ENCODE measurements at regions not wholly inside any gene's neighbourhood (a gene's known extent, or its start where the extent isn't known, plus 50 kb on each side); places are given as distances from the start of the nearest gene placed in this dataset.

DNA sequence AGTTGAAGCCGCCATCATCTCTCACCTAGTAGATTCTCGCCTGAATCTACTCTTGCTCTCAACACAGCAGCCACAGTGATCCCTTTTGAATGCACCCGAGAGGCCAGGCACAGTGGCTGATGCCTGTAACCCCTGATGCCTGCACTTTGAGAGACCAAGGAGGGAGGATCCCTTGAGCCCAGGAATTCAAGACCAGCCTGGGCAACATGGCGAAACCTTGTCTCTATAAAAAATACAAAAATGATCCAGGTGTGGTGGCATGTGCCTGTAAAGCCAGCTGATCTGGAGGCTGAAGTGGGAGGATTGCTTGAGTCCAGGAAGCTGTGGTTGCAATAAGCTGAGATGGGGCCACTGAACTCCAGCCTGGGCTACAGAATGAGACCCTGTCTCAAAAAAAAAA lies 60.3 kb upstream of the EML4 start:
- Histone ChIP-seq H3K9me3 (ENCODE audit: control insufficient read depth in 1 of 2, low read length in 2 of 2) (no peaks in the 10 kb centered on the region), H3K9ac (ENCODE audit: low read depth in 1 of 2, low read length in 2 of 2) (no peak overlapping the region), H3K36me3 (ENCODE audit: control insufficient read depth in 1 of 2, insufficient read depth in 2 of 2, low read length in 2 of 2) (no peaks in the 10 kb centered on the region), H3K27me3 (ENCODE audit: control insufficient read depth in 1 of 2, insufficient read depth in 2 of 2, low read length in 2 of 2) (no peaks in the 10 kb centered on the region), H3K4me3 (ENCODE audit: low read depth in 1 of 2, low read length in 2 of 2) (no peak overlapping the region), H3K27ac (ENCODE audit: low read depth, low read length) (no peak overlapping the region), H3K4me1 (ENCODE audit: control insufficient read depth in 1 of 2, insufficient read depth in 2 of 2, low read length in 2 of 2) (peaks cover 22 to 37% of the 10 kb centered on the region in 2 donors)

DNA sequence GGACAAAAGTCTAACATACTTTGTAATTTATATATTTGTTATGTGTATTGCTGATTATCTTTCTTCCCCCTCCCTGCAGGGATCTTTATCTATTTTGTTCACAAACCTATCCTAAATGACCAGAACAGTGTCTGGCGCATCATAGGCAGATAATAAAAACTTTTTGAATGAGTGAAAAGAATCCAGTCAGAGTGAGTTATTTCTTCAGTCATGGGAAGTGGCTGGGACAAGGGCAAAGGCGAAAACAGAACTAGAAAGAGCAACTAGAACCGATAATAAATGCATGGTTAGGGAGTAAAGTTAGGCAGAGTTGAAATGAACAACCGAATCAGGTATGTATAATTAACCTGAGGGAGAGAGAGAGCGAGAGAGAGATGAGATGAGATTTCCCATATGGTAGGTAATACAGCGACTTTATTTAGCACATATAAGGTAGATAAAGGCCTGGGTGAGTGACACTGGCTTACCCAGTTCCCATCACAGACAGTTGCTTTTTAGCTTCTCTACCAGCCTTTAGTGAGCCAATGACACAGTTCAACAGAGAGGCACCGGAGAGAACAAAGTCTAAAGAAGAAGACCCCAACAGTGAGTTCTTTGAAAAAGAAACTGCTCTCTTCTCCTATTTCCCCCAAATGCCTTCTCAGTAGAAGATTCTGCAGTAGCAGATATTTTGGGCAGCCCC lies 59.1 kb upstream of the EML4 start:
- Histone ChIP-seq H3K27ac (ENCODE audit: low read depth, low read length) (no peak overlapping the region), H3K4me3 (ENCODE audit: low read depth in 1 of 2, low read length in 2 of 2) (no peak overlapping the region), H3K27me3 (ENCODE audit: control insufficient read depth in 1 of 2, insufficient read depth in 2 of 2, low read length in 2 of 2) (no peaks in the 10 kb centered on the region), H3K36me3 (ENCODE audit: control insufficient read depth in 1 of 2, insufficient read depth in 2 of 2, low read length in 2 of 2) (no peaks in the 10 kb centered on the region), H3K4me1 (ENCODE audit: control insufficient read depth in 1 of 2, insufficient read depth in 2 of 2, low read length in 2 of 2) (peaks cover 9 to 26% of the 10 kb centered on the region in 2 donors), H3K9me3 (ENCODE audit: control insufficient read depth in 1 of 2, low read length in 2 of 2) (no peaks in the 10 kb centered on the region), H3K9ac (ENCODE audit: low read depth in 1 of 2, low read length in 2 of 2) (no peak overlapping the region)

DNA sequence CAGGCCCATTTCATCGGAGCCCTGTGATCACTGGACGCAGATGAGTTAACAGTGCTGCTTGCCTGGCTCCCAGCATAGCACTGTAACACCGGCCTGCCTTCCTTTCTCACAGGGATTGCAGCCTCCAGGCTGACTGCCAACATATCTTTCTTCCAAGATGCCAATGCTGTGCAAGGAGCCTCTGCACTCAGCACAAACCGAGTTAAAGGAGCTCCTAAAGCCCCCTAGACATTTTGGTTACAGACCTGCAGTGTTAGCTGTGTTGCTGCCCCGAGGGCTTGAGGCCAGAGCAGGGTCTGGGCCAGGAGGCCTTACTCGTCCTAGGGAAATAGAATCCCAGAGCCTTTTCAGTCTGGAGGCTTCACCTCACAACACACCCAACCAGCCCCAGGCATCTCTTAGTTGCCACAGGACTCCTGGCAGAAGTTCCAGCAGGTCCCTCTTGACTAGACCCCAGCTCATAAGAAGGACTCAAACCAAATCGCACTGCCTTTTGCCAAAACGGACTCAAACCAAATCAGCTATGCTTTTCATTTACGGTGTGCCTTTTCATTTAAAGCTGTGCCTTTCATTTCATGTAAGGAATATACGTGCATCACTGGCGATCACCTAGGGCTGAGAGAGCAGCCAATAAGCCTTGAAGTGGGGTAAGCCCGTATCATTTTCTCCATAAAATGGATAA lies 58.4 kb upstream of the EML4 start:
- Histone ChIP-seq H3K36me3 (ENCODE audit: control insufficient read depth in 1 of 2, insufficient read depth in 2 of 2, low read length in 2 of 2) (no peaks in the 10 kb centered on the region), H3K27ac (ENCODE audit: low read depth, low read length) (no peak overlapping the region), H3K9ac (ENCODE audit: low read depth in 1 of 2, low read length in 2 of 2) (no peak overlapping the region), H3K4me1 (ENCODE audit: control insufficient read depth in 1 of 2, insufficient read depth in 2 of 2, low read length in 2 of 2) (peaks cover 5 to 19% of the 10 kb centered on the region in 2 donors), H3K4me3 (ENCODE audit: low read depth in 1 of 2, low read length in 2 of 2) (no peak overlapping the region), H3K27me3 (ENCODE audit: control insufficient read depth in 1 of 2, insufficient read depth in 2 of 2, low read length in 2 of 2) (no peaks in the 10 kb centered on the region), H3K9me3 (ENCODE audit: control insufficient read depth in 1 of 2, low read length in 2 of 2) (no peaks in the 10 kb centered on the region)

DNA sequence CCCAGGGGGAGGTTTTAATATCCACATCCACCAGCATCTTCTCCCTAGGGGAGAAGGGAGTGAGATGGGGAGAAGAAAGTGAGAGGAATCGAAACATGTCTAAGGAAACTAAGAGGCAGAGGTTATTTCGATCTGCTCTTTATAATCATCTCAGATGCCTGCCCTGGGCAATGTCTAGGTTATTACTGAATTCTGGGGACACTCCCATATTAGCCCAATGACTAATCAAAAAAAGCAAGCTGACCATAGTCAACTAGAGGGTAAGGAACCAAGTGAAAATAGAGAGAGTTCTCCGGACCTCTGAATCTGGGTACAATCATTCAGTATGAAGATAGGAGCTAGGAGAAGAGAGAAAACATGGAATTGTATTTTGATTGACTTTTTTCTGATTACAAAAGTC lies 56.7 kb upstream of the EML4 start:
- H3K9me3 ChIP-seq (ENCODE audit: control insufficient read depth in 1 of 2, low read length in 2 of 2), result no peaks in the 10 kb centered on the region
- H3K9ac ChIP-seq (ENCODE audit: low read depth in 1 of 2, low read length in 2 of 2), result no peak overlapping the region
- H3K27me3 ChIP-seq (ENCODE audit: control insufficient read depth in 1 of 2, insufficient read depth in 2 of 2, low read length in 2 of 2), result no peaks in the 10 kb centered on the region
- no peak overlapping the region for H3K4me3 ChIP-seq (ENCODE audit: low read depth in 1 of 2, low read length in 2 of 2)
- H3K36me3 ChIP-seq (ENCODE audit: control insufficient read depth in 1 of 2, insufficient read depth in 2 of 2, low read length in 2 of 2), result no peaks in the 10 kb centered on the region
- no peak overlapping the region for H3K27ac ChIP-seq (ENCODE audit: low read depth, low read length)
- peaks cover 1 to 19% of the 10 kb centered on the region in 2 donors for H3K4me1 ChIP-seq (ENCODE audit: control insufficient read depth in 1 of 2, insufficient read depth in 2 of 2, low read length in 2 of 2)

DNA sequence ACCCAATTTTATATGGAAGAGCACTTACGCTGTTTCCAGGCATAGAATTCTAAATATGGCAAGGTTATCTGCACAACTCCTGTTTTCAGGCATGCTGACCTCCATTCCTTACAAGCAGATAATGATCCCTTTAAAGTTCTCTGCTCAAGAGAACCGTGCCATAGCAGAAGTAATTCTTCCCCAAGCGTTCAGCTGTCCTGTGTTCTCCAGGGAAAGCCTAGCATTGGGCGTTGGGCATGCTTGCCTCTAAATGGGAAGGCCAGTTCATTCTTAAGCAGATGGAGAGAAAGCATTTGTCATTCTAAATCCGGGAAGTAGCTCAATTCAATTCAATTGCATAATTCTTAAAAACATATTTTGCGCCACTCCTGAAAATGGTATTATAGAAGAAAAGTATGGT lies 55.7 kb upstream of the EML4 start:
- Histone ChIP-seq H3K4me3 (ENCODE audit: low read depth in 1 of 2, low read length in 2 of 2) (no peak overlapping the region), H3K4me1 (ENCODE audit: control insufficient read depth in 1 of 2, insufficient read depth in 2 of 2, low read length in 2 of 2) (peaks cover 2 to 29% of the 10 kb centered on the region in 2 donors), H3K36me3 (ENCODE audit: control insufficient read depth in 1 of 2, insufficient read depth in 2 of 2, low read length in 2 of 2) (no peaks in the 10 kb centered on the region), H3K9me3 (ENCODE audit: control insufficient read depth in 1 of 2, low read length in 2 of 2) (no peaks in the 10 kb centered on the region), H3K27me3 (ENCODE audit: control insufficient read depth in 1 of 2, insufficient read depth in 2 of 2, low read length in 2 of 2) (no peaks in the 10 kb centered on the region), H3K27ac (ENCODE audit: low read depth, low read length) (no peak overlapping the region), H3K9ac (ENCODE audit: low read depth in 1 of 2, low read length in 2 of 2) (no peak overlapping the region)

DNA sequence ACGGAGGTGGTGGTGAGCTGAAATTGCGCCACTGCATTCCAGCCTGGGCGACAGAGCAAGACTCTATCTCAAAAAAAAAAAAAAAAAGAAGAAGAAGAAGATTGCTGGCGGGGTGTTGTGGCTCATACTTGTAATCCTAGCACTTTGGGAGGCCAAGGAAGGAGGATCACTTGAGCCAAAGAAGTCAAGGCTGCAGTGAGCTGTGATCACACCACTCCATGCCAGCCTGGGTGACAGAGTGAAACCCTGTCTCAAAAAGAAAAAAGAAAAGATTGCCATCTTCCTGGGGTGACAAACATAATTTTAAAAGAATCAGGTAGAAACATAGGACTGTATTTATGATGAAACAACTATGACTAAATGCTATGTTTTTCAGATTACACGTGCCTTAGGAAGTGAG lies 55.1 kb upstream of the EML4 start:
- H3K27ac ChIP-seq (ENCODE audit: low read depth, low read length), result no peak overlapping the region
- H3K27me3 ChIP-seq (ENCODE audit: control insufficient read depth in 1 of 2, insufficient read depth in 2 of 2, low read length in 2 of 2), result no peaks in the 10 kb centered on the region
- no peak overlapping the region for H3K4me3 ChIP-seq (ENCODE audit: low read depth in 1 of 2, low read length in 2 of 2)
- H3K36me3 ChIP-seq (ENCODE audit: control insufficient read depth in 1 of 2, insufficient read depth in 2 of 2, low read length in 2 of 2), result no peaks in the 10 kb centered on the region
- H3K9me3 ChIP-seq (ENCODE audit: control insufficient read depth in 1 of 2, low read length in 2 of 2), result no peaks in the 10 kb centered on the region
- peaks cover 2 to 33% of the 10 kb centered on the region in 2 donors for H3K4me1 ChIP-seq (ENCODE audit: control insufficient read depth in 1 of 2, insufficient read depth in 2 of 2, low read length in 2 of 2)
- no peak overlapping the region for H3K9ac ChIP-seq (ENCODE audit: low read depth in 1 of 2, low read length in 2 of 2)

DNA sequence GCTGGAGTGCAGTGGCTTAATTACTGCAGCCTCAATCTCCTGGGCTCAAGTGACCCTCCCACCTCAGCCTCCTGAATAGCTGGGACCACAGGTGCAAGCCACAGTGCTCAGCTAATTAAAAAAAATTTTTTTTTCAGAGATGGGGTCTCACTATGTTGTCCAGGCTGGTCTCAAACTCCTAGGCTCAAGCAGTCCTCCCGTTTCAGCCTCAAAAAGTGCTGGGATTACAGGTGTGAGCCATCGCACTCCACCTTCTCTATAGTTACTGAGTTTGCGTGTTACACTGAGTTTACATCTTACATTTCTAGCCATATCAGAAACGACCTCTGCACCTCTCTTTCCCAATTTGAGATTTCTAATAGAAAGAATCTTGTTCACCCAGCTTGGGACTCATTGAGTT lies 53.6 kb upstream of the EML4 start:
- Histone ChIP-seq H3K4me1 (ENCODE audit: control insufficient read depth in 1 of 2, insufficient read depth in 2 of 2, low read length in 2 of 2) (peaks cover 2 to 33% of the 10 kb centered on the region in 2 donors), H3K4me3 (ENCODE audit: low read depth in 1 of 2, low read length in 2 of 2) (no peak overlapping the region), H3K27me3 (ENCODE audit: control insufficient read depth in 1 of 2, insufficient read depth in 2 of 2, low read length in 2 of 2) (no peaks in the 10 kb centered on the region), H3K36me3 (ENCODE audit: control insufficient read depth in 1 of 2, insufficient read depth in 2 of 2, low read length in 2 of 2) (no peaks in the 10 kb centered on the region), H3K27ac (ENCODE audit: low read depth, low read length) (no peak overlapping the region), H3K9me3 (ENCODE audit: control insufficient read depth in 1 of 2, low read length in 2 of 2) (no peaks in the 10 kb centered on the region), H3K9ac (ENCODE audit: low read depth in 1 of 2, low read length in 2 of 2) (no peak overlapping the region)

DNA sequence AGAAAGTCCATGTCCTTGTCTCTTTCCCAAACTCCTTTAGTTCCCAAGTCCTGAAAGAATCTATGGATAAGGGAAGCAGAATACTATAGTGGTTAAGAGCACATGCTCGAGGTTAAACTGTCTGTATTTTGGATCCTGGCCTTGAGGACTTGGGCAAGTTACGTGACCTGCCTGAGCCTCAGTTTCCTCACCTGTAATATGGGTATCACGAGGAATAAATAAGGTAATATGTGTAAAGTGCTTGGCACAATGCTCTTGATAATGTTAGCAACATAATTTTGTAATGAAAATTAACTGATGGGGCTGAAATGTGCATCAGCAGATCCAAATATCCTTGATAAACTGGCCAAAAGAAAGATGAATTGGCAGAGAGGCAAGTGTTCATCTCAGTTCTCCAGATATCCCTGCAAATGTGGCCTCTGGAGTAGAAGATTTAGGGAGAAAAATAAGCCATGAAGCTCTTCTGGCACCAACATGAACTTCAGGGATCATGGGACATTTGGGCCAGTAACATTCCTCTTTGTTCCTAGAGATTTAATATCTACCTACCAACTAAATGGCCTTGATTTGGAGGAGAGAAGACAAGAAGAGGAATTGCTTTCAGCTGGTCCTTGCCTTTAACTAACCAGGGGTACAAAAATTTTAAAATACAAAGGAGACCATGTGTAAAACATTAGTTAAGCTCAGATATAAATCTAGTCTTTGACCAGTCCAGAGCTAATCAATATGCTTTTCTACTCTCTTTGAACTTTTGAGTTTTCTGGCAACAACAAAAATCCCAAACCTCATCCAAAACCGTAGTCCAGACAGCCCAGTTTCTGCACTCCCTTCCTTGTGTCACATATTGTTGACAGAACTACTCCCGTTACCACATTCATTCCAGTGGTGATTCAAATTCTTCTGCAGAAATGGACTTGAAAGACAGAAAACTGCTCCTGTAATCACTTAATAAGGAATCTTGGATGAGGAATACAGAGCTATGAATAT lies 52.7 kb upstream of the EML4 start:
- Histone ChIP-seq H3K36me3 (ENCODE audit: control insufficient read depth in 1 of 2, insufficient read depth in 2 of 2, low read length in 2 of 2) (no peaks in the 10 kb centered on the region), H3K4me1 (ENCODE audit: control insufficient read depth in 1 of 2, insufficient read depth in 2 of 2, low read length in 2 of 2) (peaks cover 2 to 33% of the 10 kb centered on the region in 2 donors), H3K9ac (ENCODE audit: low read depth in 1 of 2, low read length in 2 of 2) (no peak overlapping the region), H3K9me3 (ENCODE audit: control insufficient read depth in 1 of 2, low read length in 2 of 2) (peaks cover 0 to 5% of the 10 kb centered on the region in 2 donors), H3K4me3 (ENCODE audit: low read depth in 1 of 2, low read length in 2 of 2) (no peak overlapping the region), H3K27ac (ENCODE audit: low read depth, low read length) (no peak overlapping the region), H3K27me3 (ENCODE audit: control insufficient read depth in 1 of 2, insufficient read depth in 2 of 2, low read length in 2 of 2) (no peaks in the 10 kb centered on the region)

DNA sequence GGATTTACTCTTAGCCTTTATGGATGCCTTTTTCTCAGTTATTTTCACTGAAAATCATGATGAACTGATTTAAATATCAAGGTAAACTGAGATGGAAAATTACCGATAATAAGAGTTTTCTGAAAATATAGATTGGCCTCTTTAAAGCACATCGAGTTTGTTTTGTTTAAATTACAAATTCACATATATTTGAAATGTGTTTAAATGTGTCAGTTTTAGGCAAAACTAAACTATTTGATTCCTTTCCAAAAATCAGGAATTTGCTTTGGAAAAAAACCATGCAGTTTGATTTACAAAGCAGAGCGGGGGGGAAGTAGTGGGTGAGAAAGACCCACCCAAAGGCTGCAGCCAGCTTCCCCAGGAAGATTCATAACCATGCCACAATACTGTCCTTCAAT lies 52.0 kb upstream of the EML4 start:
- Histone ChIP-seq H3K9ac (ENCODE audit: low read depth in 1 of 2, low read length in 2 of 2) (no peak overlapping the region), H3K4me1 (ENCODE audit: control insufficient read depth in 1 of 2, insufficient read depth in 2 of 2, low read length in 2 of 2) (peaks cover 2 to 32% of the 10 kb centered on the region in 2 donors), H3K4me3 (ENCODE audit: low read depth in 1 of 2, low read length in 2 of 2) (no peak overlapping the region), H3K27ac (ENCODE audit: low read depth, low read length) (no peak overlapping the region), H3K27me3 (ENCODE audit: control insufficient read depth in 1 of 2, insufficient read depth in 2 of 2, low read length in 2 of 2) (no peaks in the 10 kb centered on the region), H3K36me3 (ENCODE audit: control insufficient read depth in 1 of 2, insufficient read depth in 2 of 2, low read length in 2 of 2) (no peaks in the 10 kb centered on the region), H3K9me3 (ENCODE audit: control insufficient read depth in 1 of 2, low read length in 2 of 2) (peaks cover 0 to 7% of the 10 kb centered on the region in 2 donors)

Measured in duodenal mucosa (tissue), 2 donors.